ENCODE measurements at regions not wholly inside any gene's neighbourhood (a gene's known extent, or its start where the extent isn't known, plus 50 kb on each side); places are given as distances from the start of the nearest gene placed in this dataset.

GRCh38 chr18:51757255-51757924, 559.9 kb upstream of the MEX3C start:
- no peak for TF ChIP-seq TARDBP (IDR thresholded peaks at IDR 0.05)
- no peak for TF ChIP-seq NFRKB (IDR thresholded peaks at IDR 0.05)
- TF ChIP-seq SP1 (IDR thresholded peaks at IDR 0.05): no peak
- no peak for TF ChIP-seq ARNT (IDR thresholded peaks at IDR 0.05)
- TF ChIP-seq BHLHE40 (IDR thresholded peaks at IDR 0.05; ENCODE audit: borderline replicate concordance): no peak
- no peak for TF ChIP-seq FOXM1 (IDR thresholded peaks at IDR 0.05; ENCODE audit: borderline replicate concordance)
- TF ChIP-seq FOXA1 (IDR thresholded peaks at IDR 0.05): no peak
- no peak for TF ChIP-seq L3MBTL2 (conservative IDR thresholded peaks at IDR 0.05)
- no peak for TF ChIP-seq ZNF384 (IDR thresholded peaks at IDR 0.05)
- TF ChIP-seq PKNOX1 (IDR thresholded peaks at IDR 0.05): no peak
- TF ChIP-seq ELF4 (IDR thresholded peaks at IDR 0.05): no peak
- no peak for TF ChIP-seq SUZ12 (IDR thresholded peaks at IDR 0.05)
